Adrenal gland (tissue), 5 donors: ENCODE measurements at regions not wholly inside any gene's neighbourhood (a gene's known extent, or its start where the extent isn't known, plus 50 kb on each side); places are given as distances from the start of the nearest gene placed in this dataset.

Experiments used
- POLR2A ChIP-seq, 2 donors: fragments of 450-650 bp; IDR thresholded peaks; one replicate each; pipeline ENCODE4 v1.6.1; 2017; ENCODE audit warnings: antibody characterized with exemption in 2 of 2, mild to moderate bottlenecking in 2 of 2, moderate library complexity in 1 of 2
- TF ChIP-seq, protein P1 (sequence below), 6 experiments: fragments of 450-650 bp in 4 of 6; fragments of 200-600 bp in 2 of 6; sonication (generic) in 1 of 6; IDR thresholded peaks; 1 replicate in 5 of 6; 2 replicates in 1 of 6; pipeline versions ENCODE4 v1.5.1 to v1.8.0; 2016 to 2021; ENCODE audit warnings: antibody characterized with exemption in 6 of 6, mild to moderate bottlenecking in 2 of 6, moderate library complexity in 1 of 6
- donor health status: DM: no; HTN: no; CAD: no.

- TF ChIP-seq, protein P1, sequence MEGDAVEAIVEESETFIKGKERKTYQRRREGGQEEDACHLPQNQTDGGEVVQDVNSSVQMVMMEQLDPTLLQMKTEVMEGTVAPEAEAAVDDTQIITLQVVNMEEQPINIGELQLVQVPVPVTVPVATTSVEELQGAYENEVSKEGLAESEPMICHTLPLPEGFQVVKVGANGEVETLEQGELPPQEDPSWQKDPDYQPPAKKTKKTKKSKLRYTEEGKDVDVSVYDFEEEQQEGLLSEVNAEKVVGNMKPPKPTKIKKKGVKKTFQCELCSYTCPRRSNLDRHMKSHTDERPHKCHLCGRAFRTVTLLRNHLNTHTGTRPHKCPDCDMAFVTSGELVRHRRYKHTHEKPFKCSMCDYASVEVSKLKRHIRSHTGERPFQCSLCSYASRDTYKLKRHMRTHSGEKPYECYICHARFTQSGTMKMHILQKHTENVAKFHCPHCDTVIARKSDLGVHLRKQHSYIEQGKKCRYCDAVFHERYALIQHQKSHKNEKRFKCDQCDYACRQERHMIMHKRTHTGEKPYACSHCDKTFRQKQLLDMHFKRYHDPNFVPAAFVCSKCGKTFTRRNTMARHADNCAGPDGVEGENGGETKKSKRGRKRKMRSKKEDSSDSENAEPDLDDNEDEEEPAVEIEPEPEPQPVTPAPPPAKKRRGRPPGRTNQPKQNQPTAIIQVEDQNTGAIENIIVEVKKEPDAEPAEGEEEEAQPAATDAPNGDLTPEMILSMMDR (IDR thresholded peaks at IDR 0.05): no peak
- no peak for TF ChIP-seq POLR2A (IDR thresholded peaks at IDR 0.05)
Observed at GRCh38 chr2:15808204-15808910, 132.0 kb upstream of the MYCN start.
